DND-41 (cell line): ENCODE measurements at regions not wholly inside any gene's neighbourhood (a gene's known extent, or its start where the extent isn't known, plus 50 kb on each side); places are given as distances from the start of the nearest gene placed in this dataset.

Experiments used
- ATAC-seq: fragments of 200-7000 bp; cut with Tn5 transposase; 3 replicates; pipeline ENCODE4 v1.9.1; 2021; ENCODE audit warnings: low read depth; ENCODE audit not compliant: insufficient read depth
- DNase-seq: peaks from one replicate; pipeline ENCODE4 v3.0.0-alpha.2; 2020
- H2AFZ ChIP-seq: 2 replicates; pipeline ENCODE4 v1.6.0; 2012; ENCODE audit warnings: low read depth, low read length
- H3K27ac ChIP-seq: 2 replicates; pipeline ENCODE4 v1.5.1; 2012; ENCODE audit warnings: low read length, inconsistent platforms
- H3K27me3 ChIP-seq: fragments of 200-600 bp; sonication (generic); 2 replicates; pipeline ENCODE4 v1.6.0; 2012; ENCODE audit warnings: low read length, mild to moderate bottlenecking, inconsistent platforms; ENCODE audit not compliant: insufficient read depth, poor library complexity
- H3K36me3 ChIP-seq: 2 replicates; pipeline ENCODE4 v1.5.1; 2012; ENCODE audit warnings: low read length, inconsistent platforms; ENCODE audit not compliant: insufficient read depth
- H3K4me1 ChIP-seq: 2 replicates; pipeline ENCODE4 v1.5.1; 2012; ENCODE audit warnings: mild to moderate bottlenecking, low read length; ENCODE audit not compliant: insufficient read depth
- H3K4me2 ChIP-seq: 2 replicates; pipeline ENCODE4 v1.6.0; 2012; ENCODE audit warnings: mild to moderate bottlenecking, moderate library complexity, low read length, inconsistent platforms; ENCODE audit not compliant: insufficient read depth
- H3K4me3 ChIP-seq, 2 experiments: fragments of 200-600 bp in 1 of 2; shearing (Covaris generic) in 1 of 2; 2 replicates each; pipeline ENCODE4 v1.5.1; 2012 to 2016; ENCODE audit warnings: inconsistent platforms in 2 of 2, low read length in 2 of 2, mild to moderate bottlenecking in 2 of 2, low read depth in 1 of 2, moderate library complexity in 1 of 2
- H3K79me2 ChIP-seq: 2 replicates; pipeline ENCODE4 v1.6.0; 2012; ENCODE audit warnings: low read length, inconsistent platforms; ENCODE audit not compliant: insufficient read depth
- H3K9ac ChIP-seq: 2 replicates; pipeline ENCODE4 v1.6.0; 2012; ENCODE audit warnings: low read depth, mild to moderate bottlenecking, inconsistent platforms, low read length, moderate library complexity
- H3K9me3 ChIP-seq: 2 replicates; pipeline ENCODE4 v1.5.1; 2012; ENCODE audit warnings: low read length, moderate library complexity, mild to moderate bottlenecking, inconsistent platforms; ENCODE audit not compliant: insufficient read depth, severe bottlenecking
- H4K20me1 ChIP-seq: 2 replicates; pipeline ENCODE4 v1.6.0; 2012; ENCODE audit warnings: low read length; ENCODE audit not compliant: insufficient read depth
- EZH2 ChIP-seq: IDR thresholded peaks from 3 replicates; pipeline ENCODE4 v1.6.1; 2012; ENCODE audit warnings: borderline replicate concordance, low read depth, mild to moderate bottlenecking, moderate library complexity, low read length, inconsistent platforms; ENCODE audit not compliant: severe bottlenecking
- TF ChIP-seq, protein P1 (sequence below): IDR thresholded peaks from 2 replicates; pipeline ENCODE4 v1.5.1; 2012; ENCODE audit warnings: borderline replicate concordance, low read length, moderate library complexity, mild to moderate bottlenecking; ENCODE audit not compliant: poor library complexity, severe bottlenecking; ENCODE audit errors: extremely low read depth

DNA sequence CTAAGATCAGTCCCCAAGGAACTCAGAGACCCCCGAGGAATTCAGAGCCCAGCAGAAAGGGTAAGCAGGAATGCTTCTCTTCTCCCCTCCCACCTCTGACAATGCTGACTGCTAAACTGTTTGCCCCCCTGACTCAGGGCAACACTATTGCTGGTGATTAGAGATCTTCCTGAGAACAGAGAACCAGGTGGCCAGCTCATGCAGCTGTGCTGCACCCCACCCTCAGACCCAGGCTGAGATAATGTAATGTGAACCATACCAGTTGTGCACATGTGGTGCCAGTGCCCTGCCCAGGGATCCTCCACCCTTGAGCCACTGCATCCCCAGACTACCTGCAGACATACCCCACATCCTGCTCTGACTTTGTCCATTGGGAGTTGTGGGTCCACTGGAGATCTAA lies 139.1 kb upstream of the ARG1 start:
- no peak overlapping the region for H3K9ac ChIP-seq
- H3K27me3 ChIP-seq, result no peaks in the 10 kb centered on the region
- no peak overlapping the region for H3K27ac ChIP-seq
- no peak for DNase-seq
- peaks cover 8% of the 10 kb centered on the region; the same call in 1 of the 2 replicates for H3K4me1 ChIP-seq
- H3K36me3 ChIP-seq, result no peaks in the 10 kb centered on the region
- TF ChIP-seq, protein P1, sequence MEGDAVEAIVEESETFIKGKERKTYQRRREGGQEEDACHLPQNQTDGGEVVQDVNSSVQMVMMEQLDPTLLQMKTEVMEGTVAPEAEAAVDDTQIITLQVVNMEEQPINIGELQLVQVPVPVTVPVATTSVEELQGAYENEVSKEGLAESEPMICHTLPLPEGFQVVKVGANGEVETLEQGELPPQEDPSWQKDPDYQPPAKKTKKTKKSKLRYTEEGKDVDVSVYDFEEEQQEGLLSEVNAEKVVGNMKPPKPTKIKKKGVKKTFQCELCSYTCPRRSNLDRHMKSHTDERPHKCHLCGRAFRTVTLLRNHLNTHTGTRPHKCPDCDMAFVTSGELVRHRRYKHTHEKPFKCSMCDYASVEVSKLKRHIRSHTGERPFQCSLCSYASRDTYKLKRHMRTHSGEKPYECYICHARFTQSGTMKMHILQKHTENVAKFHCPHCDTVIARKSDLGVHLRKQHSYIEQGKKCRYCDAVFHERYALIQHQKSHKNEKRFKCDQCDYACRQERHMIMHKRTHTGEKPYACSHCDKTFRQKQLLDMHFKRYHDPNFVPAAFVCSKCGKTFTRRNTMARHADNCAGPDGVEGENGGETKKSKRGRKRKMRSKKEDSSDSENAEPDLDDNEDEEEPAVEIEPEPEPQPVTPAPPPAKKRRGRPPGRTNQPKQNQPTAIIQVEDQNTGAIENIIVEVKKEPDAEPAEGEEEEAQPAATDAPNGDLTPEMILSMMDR, result no peak
- no peak for TF ChIP-seq EZH2
- H3K79me2 ChIP-seq, result no peaks in the 10 kb centered on the region
- H2AFZ ChIP-seq, result no peak overlapping the region
- H3K9me3 ChIP-seq, result no peaks in the 10 kb centered on the region
- no peak overlapping the region for H3K4me2 ChIP-seq
- H3K4me3 ChIP-seq, result no peak overlapping the region
- no peaks in the 10 kb centered on the region for H4K20me1 ChIP-seq
- peak; percentile 62; the same call in 2 of the 3 replicates for ATAC-seq

DNA sequence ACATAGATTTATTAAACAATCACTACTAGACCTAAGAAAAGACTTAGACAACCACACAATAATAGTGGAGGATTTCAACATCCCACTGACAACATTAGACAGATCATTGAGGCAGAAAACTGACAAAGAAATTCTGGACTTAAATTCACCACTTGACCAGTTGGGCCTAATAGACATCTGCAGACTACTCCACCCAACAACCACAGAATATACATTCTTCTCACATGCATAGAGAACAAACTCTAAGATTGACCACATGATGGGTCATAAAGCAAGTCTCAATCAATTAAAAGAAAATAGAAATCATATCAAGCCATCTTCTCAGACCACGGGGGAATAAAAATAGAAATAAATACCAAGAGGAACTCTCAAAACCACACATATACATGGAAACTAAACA lies 136.7 kb upstream of the ARG1 start:
- H3K4me2 ChIP-seq, result no peak overlapping the region
- TF ChIP-seq, protein P1, result no peak
- no peak for TF ChIP-seq EZH2
- no peaks in the 10 kb centered on the region for H4K20me1 ChIP-seq
- H3K9me3 ChIP-seq, result no peaks in the 10 kb centered on the region
- peaks cover 8% of the 10 kb centered on the region; the same call in 1 of the 2 replicates for H3K4me1 ChIP-seq
- ATAC-seq (no peak), DNase-seq (no peak)
- H2AFZ ChIP-seq, result no peak overlapping the region
- no peak overlapping the region for H3K4me3 ChIP-seq
- no peak overlapping the region for H3K27ac ChIP-seq
- no peaks in the 10 kb centered on the region for H3K36me3 ChIP-seq
- H3K9ac ChIP-seq, result no peak overlapping the region
- H3K27me3 ChIP-seq, result no peaks in the 10 kb centered on the region
- H3K79me2 ChIP-seq, result no peaks in the 10 kb centered on the region

DNA sequence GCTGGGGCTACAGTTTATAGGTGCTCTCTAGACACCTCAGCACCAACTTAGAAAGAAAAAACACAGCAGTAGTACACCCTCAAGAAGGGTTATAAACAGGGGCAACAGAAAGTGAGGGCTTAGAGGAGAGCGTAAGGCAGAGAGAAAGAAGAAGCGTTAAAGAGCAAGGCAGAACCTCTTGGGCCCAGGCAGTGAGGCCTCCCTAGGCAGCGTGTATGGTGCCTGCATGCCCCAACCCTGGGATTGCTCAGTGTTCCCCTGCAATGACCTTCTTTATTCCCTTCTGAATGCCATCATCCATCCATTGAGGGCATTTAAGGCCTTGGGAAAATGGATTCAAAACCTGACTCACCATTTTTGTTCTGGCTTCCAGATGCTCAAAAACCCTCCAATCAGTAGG lies 130.0 kb upstream of the ARG1 start:
- Histone ChIP-seq H3K27me3 (no peaks in the 10 kb centered on the region), H3K4me2 (peak overlapping the region; percentile 48), H3K79me2 (no peaks in the 10 kb centered on the region), H3K36me3 (no peaks in the 10 kb centered on the region), H3K4me3 (peak overlapping the region in 1 of 2 experiments; percentile 41; a peak in 2 of 4 replicates), H3K9me3 (no peaks in the 10 kb centered on the region), H3K27ac (peak overlapping the region; percentile 63), H3K4me1 (peaks cover 18% of the 10 kb centered on the region), H2AFZ (peak overlapping the region; percentile 69), H3K9ac (peak overlapping the region; percentile 22; the same call in 1 of the 2 replicates), H4K20me1 (no peaks in the 10 kb centered on the region)
- DNase-seq, result no peak
- no peak for TF ChIP-seq EZH2
- TF ChIP-seq, protein P1, result no peak
- peak; percentile 43 for ATAC-seq
